HEK293 (cell line): ENCODE measurements at regions not wholly inside any gene's neighbourhood (a gene's known extent, or its start where the extent isn't known, plus 50 kb on each side); places are given as distances from the start of the nearest gene placed in this dataset.

Source experiments
- CTCF ChIA-PET: fragments of 350-600 bp; formaldehyde crosslinking; extraction: SDS; loops from one replicate; lab custom pipeline; 2021; ENCODE audit warnings: antibody characterized with exemption; lab: Yijun Ruan, JAX
- POLR2A ChIA-PET: fragments of 300-600 bp; formaldehyde crosslinking; extraction: SDS; loops from one replicate; lab custom pipeline; 2020; ENCODE audit warnings: antibody characterized with exemption, inconsistent platforms; lab: Yijun Ruan, JAX
- H3K27ac ChIP-seq: fragments of 200-500 bp; sonication (Bioruptor generic); 2 replicates; pipeline ENCODE4 v1.5.1; 2014; ENCODE audit warnings: low read depth, low read length, control low read depth, inconsistent platforms; ENCODE audit errors: extremely low read depth
- H3K36me3 ChIP-seq, 2 experiments: fragments of 200-500 bp in 1 of 2; sonication (Bioruptor generic) in 1 of 2; 1 replicate in 1 of 2; 2 replicates in 1 of 2; pipeline ENCODE4 v1.5.1; 2014 to 2017; ENCODE audit warnings: inconsistent platforms in 2 of 2, low read length in 2 of 2; ENCODE audit not compliant: control insufficient read depth in 2 of 2, insufficient read depth in 1 of 2
- H3K4me1 ChIP-seq: fragments of 200-500 bp; sonication (Bioruptor generic); 2 replicates; pipeline ENCODE4 v1.5.1; 2014; ENCODE audit warnings: mild to moderate bottlenecking, low read length, inconsistent platforms; ENCODE audit not compliant: control insufficient read depth, insufficient read depth
- H3K4me3 ChIP-seq: 2 replicates; pipeline ENCODE4 v1.5.1; 2011; ENCODE audit warnings: low read depth, mild to moderate bottlenecking, control low read depth, low read length, moderate library complexity
- H3K9me3 ChIP-seq: fragments of 200-500 bp; sonication (Bioruptor generic); 2 replicates; pipeline ENCODE4 v1.5.1; 2014; ENCODE audit warnings: low read depth, low read length, inconsistent platforms; ENCODE audit not compliant: control insufficient read depth, insufficient read depth
- AEBP2 ChIP-seq: fragments of 450-650 bp; formaldehyde crosslinking; IDR thresholded peaks from 2 replicates; pipeline ENCODE4 v1.5.1; 2016; ENCODE audit warnings: missing biosample characterization, missing genetic modification characterization, borderline replicate concordance
- ATF2 ChIP-seq: fragments of 450-650 bp; formaldehyde crosslinking; IDR thresholded peaks from 2 replicates; pipeline ENCODE4 v1.5.1; 2016; ENCODE audit warnings: missing biosample characterization, missing genetic modification characterization, low read depth
- FEZF1 ChIP-seq: fragments of 450-650 bp; formaldehyde crosslinking; IDR thresholded peaks from 2 replicates; pipeline ENCODE4 v1.5.1; 2016; ENCODE audit warnings: missing biosample characterization, missing genetic modification characterization
- KLF16 ChIP-seq: fragments of 450-650 bp; formaldehyde crosslinking; IDR thresholded peaks from 2 replicates; pipeline ENCODE4 v1.5.1; 2017; ENCODE audit warnings: missing biosample characterization, missing genetic modification characterization
- MYNN ChIP-seq: fragments of 450-650 bp; formaldehyde crosslinking; IDR thresholded peaks from 2 replicates; pipeline ENCODE4 v1.5.1; 2016; ENCODE audit warnings: missing biosample characterization, missing genetic modification characterization, borderline replicate concordance
- OSR2 ChIP-seq: fragments of 450-650 bp; formaldehyde crosslinking; IDR thresholded peaks from 2 replicates; pipeline ENCODE4 v1.5.1; 2016; ENCODE audit warnings: missing biosample characterization, missing genetic modification characterization
- ZBTB10 ChIP-seq: fragments of 450-650 bp; formaldehyde crosslinking; IDR thresholded peaks from 2 replicates; pipeline ENCODE4 v1.5.1; 2016; ENCODE audit warnings: missing biosample characterization, missing genetic modification characterization
- ZBTB26 ChIP-seq: fragments of 450-650 bp; formaldehyde crosslinking; optimal IDR thresholded peaks from 2 replicates; pipeline ENCODE3; 2016; ENCODE audit warnings: missing biosample characterization, mild to moderate bottlenecking, missing genetic modification characterization
- ZEB2 ChIP-seq: fragments of 450-650 bp; formaldehyde crosslinking; IDR thresholded peaks from 2 replicates; pipeline ENCODE4 v1.5.1; 2016; ENCODE audit warnings: missing biosample characterization, missing genetic modification characterization
- ZNF133 ChIP-seq: fragments of 450-650 bp; formaldehyde crosslinking; IDR thresholded peaks from 2 replicates; pipeline ENCODE4 v1.5.1; 2016; ENCODE audit warnings: missing biosample characterization, missing genetic modification characterization
- ZNF18 ChIP-seq: fragments of 450-650 bp; formaldehyde crosslinking; IDR thresholded peaks from 2 replicates; pipeline ENCODE4 v1.5.1; 2016; ENCODE audit warnings: missing biosample characterization, missing genetic modification characterization
- ZNF266 ChIP-seq: fragments of 450-650 bp; formaldehyde crosslinking; IDR thresholded peaks from 2 replicates; pipeline ENCODE4 v1.5.1; 2016; ENCODE audit warnings: missing biosample characterization, missing genetic modification characterization, low read depth
- ZNF302 ChIP-seq: fragments of 450-650 bp; formaldehyde crosslinking; IDR thresholded peaks from 2 replicates; pipeline ENCODE4 v1.5.1; 2016; ENCODE audit warnings: missing biosample characterization, missing genetic modification characterization, low read depth
- ZNF341 ChIP-seq: fragments of 450-650 bp; formaldehyde crosslinking; IDR thresholded peaks from 2 replicates; pipeline ENCODE4; 2016; ENCODE audit warnings: low read depth, missing biosample characterization, missing genetic modification characterization
- ZNF354C ChIP-seq: fragments of 450-650 bp; formaldehyde crosslinking; IDR thresholded peaks from 2 replicates; pipeline ENCODE4 v1.5.1; 2016; ENCODE audit warnings: missing biosample characterization, missing genetic modification characterization, low read depth, borderline replicate concordance
- ZNF398 ChIP-seq: fragments of 450-650 bp; formaldehyde crosslinking; IDR thresholded peaks from 2 replicates; pipeline ENCODE4 v1.5.1; 2017; ENCODE audit warnings: missing biosample characterization, missing genetic modification characterization
- ZNF423 ChIP-seq: fragments of 450-650 bp; formaldehyde crosslinking; IDR thresholded peaks from 2 replicates; pipeline ENCODE4 v1.5.1; 2016; ENCODE audit warnings: missing biosample characterization, missing genetic modification characterization
- ZNF473 ChIP-seq: fragments of 450-650 bp; formaldehyde crosslinking; IDR thresholded peaks from 2 replicates; pipeline ENCODE4 v1.5.1; 2017; ENCODE audit warnings: missing biosample characterization, missing genetic modification characterization
- ZNF521 ChIP-seq: fragments of 450-650 bp; formaldehyde crosslinking; IDR thresholded peaks from 2 replicates; pipeline ENCODE4 v1.5.1; 2017; ENCODE audit warnings: missing biosample characterization, mild to moderate bottlenecking, missing genetic modification characterization
- ZNF549 ChIP-seq: fragments of 450-650 bp; IDR thresholded peaks from 2 replicates; pipeline ENCODE4 v1.5.1; 2018; ENCODE audit warnings: missing biosample characterization, missing genetic modification characterization, mild to moderate bottlenecking, inconsistent platforms, moderate library complexity
- ZNF654 ChIP-seq: fragments of 450-650 bp; formaldehyde crosslinking; IDR thresholded peaks from 2 replicates; pipeline ENCODE4 v1.5.1; 2016; ENCODE audit warnings: low read depth, missing biosample characterization, missing genetic modification characterization
- ZNF670 ChIP-seq: fragments of 450-650 bp; formaldehyde crosslinking; IDR thresholded peaks from 2 replicates; pipeline ENCODE4 v1.5.1; 2016; ENCODE audit warnings: missing biosample characterization, missing genetic modification characterization, low read depth
- ZNF677 ChIP-seq: fragments of 450-650 bp; IDR thresholded peaks from 2 replicates; pipeline ENCODE4 v1.5.0; 2018; ENCODE audit warnings: missing biosample characterization, mild to moderate bottlenecking, missing genetic modification characterization, moderate library complexity
- ZNF768 ChIP-seq: fragments of 450-650 bp; formaldehyde crosslinking; IDR thresholded peaks from 2 replicates; pipeline ENCODE4 v1.5.1; 2018; ENCODE audit warnings: missing biosample characterization, mild to moderate bottlenecking, missing genetic modification characterization
- ZSCAN4 ChIP-seq: fragments of 450-650 bp; formaldehyde crosslinking; IDR thresholded peaks from 2 replicates; pipeline ENCODE4 v1.5.1; 2017; ENCODE audit warnings: missing biosample characterization, missing genetic modification characterization

GRCh38 chr11:37182031-37182430 is 584.0 kb upstream of the RAG2 start:
- H3K27ac ChIP-seq, result no peak overlapping the region
- H3K4me1 ChIP-seq, result no peaks in the 10 kb centered on the region
- no peaks in the 10 kb centered on the region for H3K9me3 ChIP-seq
- no peak for TF ChIP-seq ZNF133 (tag by site-specific recombination)
- TF ChIP-seq ZNF768 (tag by site-specific recombination), result no peak
- no peak for TF ChIP-seq FEZF1 (tag by site-specific recombination)
- TF ChIP-seq ZNF521, result no peak
- TF ChIP-seq MYNN (tag by site-specific recombination), result no peak
- no peak for TF ChIP-seq KLF16 (tag by site-specific recombination)
- no peak for TF ChIP-seq ZNF18 (tag by site-specific recombination)
- TF ChIP-seq ZNF423, result no peak
- no peak for TF ChIP-seq ZNF341 (tag by site-specific recombination)
- TF ChIP-seq ZNF398 (tag by site-specific recombination), result no peak
- no peak for TF ChIP-seq ZBTB10 (tag by site-specific recombination)
- TF ChIP-seq AEBP2 (tag by site-specific recombination), result no peak
- ChIA-PET POLR2A (no interaction called here), CTCF (no interaction called here)
- H3K4me3 ChIP-seq, result no peak overlapping the region
- H3K36me3 ChIP-seq, result no peaks in the 10 kb centered on the region

- Histone ChIP-seq H3K36me3 (no peaks in the 10 kb centered on the region), H3K27ac (no peak overlapping the region), H3K9me3 (no peaks in the 10 kb centered on the region), H3K4me1 (no peaks in the 10 kb centered on the region), H3K4me3 (no peak overlapping the region)
- POLR2A ChIA-PET, result no interaction called here
- CTCF ChIA-PET, result no interaction called here
- TF ChIP-seq ZBTB26 (tag by site-specific recombination) (no peak), ZNF354C (tag by site-specific recombination) (no peak), ZNF677 (tag by site-specific recombination) (no peak), ZNF670 (tag by site-specific recombination) (no peak), ZNF266 (tag by site-specific recombination) (no peak), ATF2 (tag by site-specific recombination) (no peak), ZNF473 (tag by site-specific recombination) (no peak), ZEB2 (no peak), ZNF521 (no peak), ZNF654 (tag by site-specific recombination) (no peak), ZNF302 (tag by site-specific recombination) (no peak), ZNF549 (tag by site-specific recombination) (no peak), OSR2 (tag by site-specific recombination) (no peak), ZSCAN4 (tag by site-specific recombination) (no peak)
These were observed 579.7 kb upstream of the RAG2 start for GRCh38 chr11:37177721-37178120.
